IPS-15b (cell line): ENCODE measurements at regions not wholly inside any gene's neighbourhood (a gene's known extent, or its start where the extent isn't known, plus 50 kb on each side); places are given as distances from the start of the nearest gene placed in this dataset.

ENCODE experiments used
- H3K27me3 ChIP-seq: one replicate; pipeline ENCODE4 v1.6.1; 2013; ENCODE audit warnings: low read length; ENCODE audit not compliant: control insufficient read depth, insufficient read depth
- H3K36me3 ChIP-seq: one replicate; pipeline ENCODE4 v1.6.1; 2013; ENCODE audit warnings: low read length; ENCODE audit not compliant: control insufficient read depth, insufficient read depth
- H3K4me1 ChIP-seq: one replicate; pipeline ENCODE4 v1.6.1; 2013; ENCODE audit warnings: mild to moderate bottlenecking, low read length; ENCODE audit not compliant: control insufficient read depth, insufficient read depth
- H3K4me3 ChIP-seq: one replicate; pipeline ENCODE4 v1.5.1; 2013; ENCODE audit warnings: low read depth, low read length
- H3K9ac ChIP-seq: one replicate; pipeline ENCODE4 v1.6.1; 2013; ENCODE audit warnings: low read depth, mild to moderate bottlenecking, low read length
- H3K9me3 ChIP-seq: one replicate; pipeline ENCODE4 v1.6.1; 2013; ENCODE audit warnings: mild to moderate bottlenecking, low read length; ENCODE audit not compliant: control insufficient read depth, insufficient read depth

- no peaks in the 10 kb centered on the region for H3K36me3 ChIP-seq
- no peak overlapping the region for H3K4me3 ChIP-seq
- H3K9me3 ChIP-seq: no peaks in the 10 kb centered on the region
- no peaks in the 10 kb centered on the region for H3K4me1 ChIP-seq
- no peak overlapping the region for H3K9ac ChIP-seq
- H3K27me3 ChIP-seq: no peaks in the 10 kb centered on the region
Measured at GRCh38 chr2:64380853-64381527, 73.0 kb upstream of the LGALSL start.

DNA sequence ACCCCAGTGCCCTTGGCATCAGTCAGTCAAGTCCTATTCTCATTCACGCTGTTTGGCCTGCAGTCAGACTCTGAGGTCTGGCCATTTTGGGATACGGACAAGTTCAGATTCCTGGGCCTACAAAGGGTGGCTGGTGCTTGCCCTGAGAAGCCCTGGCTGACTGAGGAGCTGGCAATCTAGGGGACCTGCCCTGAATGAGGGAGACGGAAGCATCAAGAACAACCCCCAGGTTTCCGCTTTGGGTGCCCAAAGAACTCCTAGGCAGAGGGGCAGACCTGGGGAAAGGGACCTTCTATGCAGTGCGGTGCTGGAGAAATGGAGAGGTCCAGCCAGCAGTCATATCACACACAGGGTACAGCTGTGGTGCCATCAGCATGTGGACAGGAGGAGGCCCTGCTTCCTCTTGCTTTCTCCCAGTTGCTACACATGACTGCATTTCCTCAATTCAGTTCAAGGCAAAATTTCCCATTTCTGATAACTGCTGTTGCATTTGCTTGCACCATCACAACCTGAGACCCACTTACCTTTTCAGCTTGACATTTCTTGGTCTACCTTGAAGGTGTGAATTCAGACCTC, 70.9 kb upstream of the LGALSL start:
- Histone ChIP-seq H3K9me3 (no peaks in the 10 kb centered on the region), H3K4me1 (no peaks in the 10 kb centered on the region), H3K4me3 (no peak overlapping the region), H3K9ac (no peak overlapping the region), H3K27me3 (no peaks in the 10 kb centered on the region), H3K36me3 (no peaks in the 10 kb centered on the region)

DNA sequence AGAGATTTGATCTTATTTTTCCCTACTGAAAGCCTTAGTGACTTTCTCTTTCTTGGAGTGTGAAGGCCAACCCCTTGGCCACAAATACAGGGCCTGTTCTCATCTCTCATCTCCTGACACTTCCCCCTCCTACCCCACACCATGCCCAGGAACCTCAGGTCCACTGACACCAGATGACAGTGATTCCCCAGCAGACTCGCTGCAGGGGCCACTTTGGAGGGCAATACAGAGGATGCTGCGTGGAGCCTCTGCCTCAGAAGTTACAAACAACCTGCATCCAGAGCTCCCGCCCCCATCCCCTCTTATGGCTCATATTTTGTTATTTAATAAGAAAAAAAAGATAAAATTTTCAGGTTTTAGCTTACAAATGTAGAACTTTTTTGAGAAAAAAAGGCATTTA, 70.1 kb upstream of the LGALSL start:
- H3K36me3 ChIP-seq: no peaks in the 10 kb centered on the region
- H3K4me3 ChIP-seq: no peak overlapping the region
- no peaks in the 10 kb centered on the region for H3K9me3 ChIP-seq
- H3K9ac ChIP-seq: no peak overlapping the region
- H3K27me3 ChIP-seq: no peaks in the 10 kb centered on the region
- H3K4me1 ChIP-seq: no peaks in the 10 kb centered on the region

- H3K4me3 ChIP-seq: no peak overlapping the region
- no peaks in the 10 kb centered on the region for H3K27me3 ChIP-seq
- H3K4me1 ChIP-seq: no peaks in the 10 kb centered on the region
- no peak overlapping the region for H3K9ac ChIP-seq
- no peaks in the 10 kb centered on the region for H3K9me3 ChIP-seq
- no peaks in the 10 kb centered on the region for H3K36me3 ChIP-seq
Measured at GRCh38 chr2:64386676-64387075, 67.3 kb upstream of the LGALSL start.

- Histone ChIP-seq H3K4me3 (no peak overlapping the region), H3K9ac (no peak overlapping the region), H3K4me1 (no peaks in the 10 kb centered on the region), H3K36me3 (no peaks in the 10 kb centered on the region), H3K27me3 (no peaks in the 10 kb centered on the region), H3K9me3 (no peaks in the 10 kb centered on the region)
Measured at GRCh38 chr2:64390586-64390985, 63.4 kb upstream of the LGALSL start.

DNA sequence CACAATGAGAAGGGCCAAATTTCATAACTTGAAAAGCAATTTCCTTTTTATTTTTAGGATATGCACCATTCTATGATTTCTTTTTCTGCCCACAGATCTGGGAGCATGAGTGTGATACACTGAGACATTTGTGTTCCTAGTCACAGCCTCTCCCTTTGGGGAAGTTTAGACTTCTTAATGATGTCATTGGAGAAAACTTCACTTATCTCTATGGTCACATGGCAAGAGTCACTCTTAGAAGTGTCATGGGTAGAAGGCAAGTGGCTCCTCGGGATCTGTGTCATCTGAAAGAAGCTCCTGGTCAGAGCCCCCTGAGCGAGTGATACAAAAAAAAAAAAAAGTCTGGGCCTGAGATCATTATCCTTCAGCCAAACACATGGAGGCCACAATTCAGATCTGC, 62.5 kb upstream of the LGALSL start:
- H3K4me1 ChIP-seq: no peaks in the 10 kb centered on the region
- H3K36me3 ChIP-seq: no peaks in the 10 kb centered on the region
- no peak overlapping the region for H3K4me3 ChIP-seq
- no peak overlapping the region for H3K9ac ChIP-seq
- no peaks in the 10 kb centered on the region for H3K9me3 ChIP-seq
- no peaks in the 10 kb centered on the region for H3K27me3 ChIP-seq

DNA sequence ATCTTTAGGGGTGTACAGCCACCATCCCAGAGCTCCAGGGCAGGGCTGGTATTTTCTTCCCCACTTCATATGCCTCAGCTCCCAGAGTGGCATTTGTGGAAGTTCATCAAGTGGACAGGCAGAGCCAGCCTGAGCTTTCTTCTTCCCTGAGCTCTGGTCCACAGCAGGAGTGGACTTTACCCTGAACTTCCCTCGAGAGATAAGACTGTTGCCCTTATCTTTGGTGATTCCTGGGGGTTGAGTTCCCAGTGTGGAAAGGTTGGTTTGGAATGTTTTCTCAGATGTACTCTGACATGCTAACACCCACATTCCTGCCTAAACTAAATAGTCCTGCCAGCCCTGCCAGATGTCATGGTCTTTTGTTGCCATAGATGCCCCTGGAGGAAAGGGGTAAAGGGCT, 62.0 kb upstream of the LGALSL start:
- no peaks in the 10 kb centered on the region for H3K36me3 ChIP-seq
- H3K9me3 ChIP-seq: no peaks in the 10 kb centered on the region
- H3K4me1 ChIP-seq: no peaks in the 10 kb centered on the region
- H3K27me3 ChIP-seq: no peaks in the 10 kb centered on the region
- no peak overlapping the region for H3K4me3 ChIP-seq
- no peak overlapping the region for H3K9ac ChIP-seq

GRCh38 chr2:64392529-64392928, 61.4 kb upstream of the LGALSL start:
- no peaks in the 10 kb centered on the region for H3K36me3 ChIP-seq
- no peaks in the 10 kb centered on the region for H3K4me1 ChIP-seq
- no peaks in the 10 kb centered on the region for H3K27me3 ChIP-seq

DNA sequence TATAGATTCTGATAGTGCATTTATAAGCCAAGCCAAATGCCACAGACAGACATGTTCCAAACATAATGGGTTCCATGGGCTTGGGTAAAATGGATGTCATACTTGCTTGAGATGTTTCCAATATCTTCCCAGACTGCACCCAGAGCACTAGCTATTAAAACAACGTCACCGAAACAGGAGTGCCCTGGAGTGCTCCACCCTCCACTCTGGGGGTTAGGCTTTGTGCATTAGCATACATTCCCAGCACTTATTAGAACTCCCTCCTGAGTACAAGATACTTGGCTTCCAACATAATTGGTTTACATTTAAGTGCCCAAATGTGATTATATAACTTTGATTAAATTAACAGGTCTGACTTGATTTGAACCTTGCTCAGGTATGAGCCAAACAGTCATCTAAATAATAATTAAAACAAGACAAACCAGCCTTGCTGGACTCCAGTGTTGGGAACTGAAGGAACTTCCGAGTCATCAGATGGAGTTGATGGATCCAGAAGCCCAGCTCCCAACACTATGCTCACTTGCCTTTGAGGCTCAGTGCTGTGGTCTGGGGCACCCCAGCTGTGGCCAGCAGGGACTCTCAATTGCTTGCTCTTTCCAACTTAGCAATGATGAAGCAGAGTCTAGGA, 60.5 kb upstream of the LGALSL start:
- Histone ChIP-seq H3K27me3 (no peaks in the 10 kb centered on the region), H3K9me3 (no peaks in the 10 kb centered on the region), H3K4me3 (no peak overlapping the region)

More at GRCh38 chr2:64392529-64392928, 61.4 kb upstream of the LGALSL start:
- Histone ChIP-seq H3K4me3 (no peak overlapping the region), H3K9me3 (no peaks in the 10 kb centered on the region), H3K9ac (no peak overlapping the region)

GRCh38 chr2:64394153-64394552, 59.8 kb upstream of the LGALSL start:
- Histone ChIP-seq H3K36me3 (no peaks in the 10 kb centered on the region), H3K9me3 (no peaks in the 10 kb centered on the region), H3K4me3 (no peak overlapping the region), H3K27me3 (no peaks in the 10 kb centered on the region), H3K4me1 (no peaks in the 10 kb centered on the region), H3K9ac (no peak overlapping the region)

More for the DNA sequence above, 60.5 kb upstream of the LGALSL start:
- Histone ChIP-seq H3K36me3 (no peaks in the 10 kb centered on the region), H3K9ac (no peak overlapping the region), H3K4me1 (no peaks in the 10 kb centered on the region)

DNA sequence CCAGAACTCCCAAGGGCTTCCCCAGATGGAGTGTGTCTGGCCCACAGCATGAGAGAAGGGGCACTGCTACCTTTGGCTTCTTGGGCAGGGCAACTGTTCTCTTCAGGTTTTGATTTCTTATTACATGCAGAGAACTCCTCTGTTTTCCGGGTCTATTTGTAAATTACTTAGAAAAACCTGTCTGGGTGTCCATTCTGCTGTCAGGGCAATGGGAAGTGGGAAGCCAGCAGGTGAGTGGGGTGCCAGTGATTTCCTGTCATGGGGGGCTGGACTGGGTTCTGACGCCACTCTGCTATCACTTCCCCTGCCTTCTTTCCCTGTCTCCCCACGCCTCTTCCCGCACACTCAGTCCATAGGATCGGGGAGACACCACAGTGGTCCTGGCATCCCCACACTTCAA, 58.0 kb upstream of the LGALSL start:
- H3K4me1 ChIP-seq: peaks cover 3% of the 10 kb centered on the region

GRCh38 chr2:64396551-64396950, 57.4 kb upstream of the LGALSL start:
- no peaks in the 10 kb centered on the region for H3K9me3 ChIP-seq
- H3K36me3 ChIP-seq: no peaks in the 10 kb centered on the region
- H3K4me1 ChIP-seq: peaks cover 8% of the 10 kb centered on the region
- H3K27me3 ChIP-seq: no peaks in the 10 kb centered on the region
- H3K9ac ChIP-seq: no peak overlapping the region
- no peak overlapping the region for H3K4me3 ChIP-seq

More for the DNA sequence above, 58.0 kb upstream of the LGALSL start:
- H3K4me3 ChIP-seq: no peak overlapping the region
- no peak overlapping the region for H3K9ac ChIP-seq
- H3K27me3 ChIP-seq: no peaks in the 10 kb centered on the region
- no peaks in the 10 kb centered on the region for H3K9me3 ChIP-seq
- H3K36me3 ChIP-seq: no peaks in the 10 kb centered on the region
